NCI-H510A treated with DMSO at 0.1 percent for 48 hours (cell line): ENCODE measurements at regions not wholly inside any gene's neighbourhood (a gene's known extent, or its start where the extent isn't known, plus 50 kb on each side); places are given as distances from the start of the nearest gene placed in this dataset.
"Not testable (repeated sequence)": the region's sequence is repeated elsewhere in the genome, so short reads cannot be mapped to it uniquely, and the experiment has no call there.

Experiments
- DNase-seq: peaks from one replicate; lab custom pipeline; 2025; lab: John Stamatoyannopoulos, UW

- DNase-seq, result no peak
These were observed 60.5 kb upstream of the ZFHX3 start for GRCh38 chr16:73108195-73108963.

- no peak for DNase-seq
These were observed 59.4 kb upstream of the ZFHX3 start for GRCh38 chr16:73107371-73107770.

- DNase-seq, result no peak
These were observed 58.6 kb upstream of the ZFHX3 start for GRCh38 chr16:73106329-73107034.

GRCh38 chr16:73101568-73101967 is 53.6 kb upstream of the ZFHX3 start:
- no peak for DNase-seq

GRCh38 chr16:73099601-73100000 is 51.7 kb upstream of the ZFHX3 start:
- DNase-seq, result not testable (repeated sequence)
